ENCODE measurements at regions not wholly inside any gene's neighbourhood (a gene's known extent, or its start where the extent isn't known, plus 50 kb on each side); places are given as distances from the start of the nearest gene placed in this dataset.
"Not testable (repeated sequence)": the region's sequence is repeated elsewhere in the genome, so short reads cannot be mapped to it uniquely, and the experiment has no call there.

- no peak for DNase-seq
Observed at GRCh38 chr2:220580113-220580512, 952.7 kb downstream of the SLC4A3 start.

GRCh38 chr2:220583725-220584124, 956.3 kb downstream of the SLC4A3 start:
- no peak for DNase-seq

GRCh38 chr2:220585241-220585640, 957.8 kb downstream of the SLC4A3 start:
- DNase-seq: no peak

- no peak for DNase-seq
Observed at GRCh38 chr2:220586980-220587530, 959.6 kb downstream of the SLC4A3 start.

- no peak for DNase-seq
Observed at GRCh38 chr2:220588148-220588547, 960.7 kb downstream of the SLC4A3 start.

- no peak for DNase-seq
Observed at GRCh38 chr2:220590476-220590875, 963.0 kb downstream of the SLC4A3 start.

GRCh38 chr2:220593526-220593925, 966.1 kb downstream of the SLC4A3 start:
- DNase-seq: no peak

GRCh38 chr2:220601674-220602073, 970.4 kb downstream of the EPHA4 start:
- DNase-seq: no peak

- DNase-seq: not testable (repeated sequence)
Observed at GRCh38 chr2:220613004-220613403, 959.1 kb downstream of the EPHA4 start.

GRCh38 chr2:220614064-220614463, 958.0 kb downstream of the EPHA4 start:
- no peak for DNase-seq

- no peak for DNase-seq
Observed at GRCh38 chr2:220619525-220620220, 952.4 kb downstream of the EPHA4 start.

GRCh38 chr2:220626603-220627002, 945.5 kb downstream of the EPHA4 start:
- DNase-seq: no peak

GRCh38 chr2:220628252-220628651, 943.9 kb downstream of the EPHA4 start:
- no peak for DNase-seq

- DNase-seq: no peak
Observed at GRCh38 chr2:220641137-220641536, 931.0 kb downstream of the EPHA4 start.

- DNase-seq: no peak
Observed at GRCh38 chr2:220646424-220646823, 925.7 kb downstream of the EPHA4 start.

GRCh38 chr2:220648628-220649027, 923.5 kb downstream of the EPHA4 start:
- no peak for DNase-seq

- no peak for DNase-seq
Observed at GRCh38 chr2:220653776-220654175, 918.3 kb downstream of the EPHA4 start.

GRCh38 chr2:220654322-220654721, 917.8 kb downstream of the EPHA4 start:
- DNase-seq: no peak

- DNase-seq: no peak
Observed at GRCh38 chr2:220660277-220661145, 911.6 kb downstream of the EPHA4 start.

GRCh38 chr2:220662431-220662830, 909.7 kb downstream of the EPHA4 start:
- DNase-seq: no peak

GRCh38 chr2:220663065-220663464, 909.0 kb downstream of the EPHA4 start:
- no peak for DNase-seq

GRCh38 chr2:220664272-220665107, 907.6 kb downstream of the EPHA4 start:
- no peak for DNase-seq

- no peak for DNase-seq
Observed at GRCh38 chr2:220665108-220665471, 907.0 kb downstream of the EPHA4 start.

All from NCI-H187 treated with DMSO at 0.1 percent for 48 hours (cell line).